ENCODE measurements at regions not wholly inside any gene's neighbourhood (a gene's known extent, or its start where the extent isn't known, plus 50 kb on each side); places are given as distances from the start of the nearest gene placed in this dataset.

- TF ChIP-seq POLR2A (IDR thresholded peaks at IDR 0.05; ENCODE audit: control extremely low read depth in 1 of 2, low read depth in 2 of 2, low read length in 2 of 2) (no peak), CTCF (IDR thresholded peaks at IDR 0.05; ENCODE audit: control extremely low read depth in 1 of 3, insufficient read depth in 1 of 3, low read depth in 1 of 3, low read length in 3 of 3) (no peak), KDM5A (IDR thresholded peaks at IDR 0.05; ENCODE audit: low read length) (no peak), POLR2AphosphoS5 (IDR thresholded peaks at IDR 0.05; ENCODE audit: low read depth, low read length) (no peak), CBX5 (IDR thresholded peaks at IDR 0.05; ENCODE audit: low read depth, low read length) (no peak), RFX5 (IDR thresholded peaks at IDR 0.05; ENCODE audit: borderline replicate concordance, low read depth, low read length) (no peak), GTF2F1 (IDR thresholded peaks at IDR 0.05; ENCODE audit: borderline replicate concordance, low read depth, low read length) (no peak), TAF1 (IDR thresholded peaks at IDR 0.05; ENCODE audit: low read depth, low read length) (no peak)
- TF ChIP-seq, protein P1, sequence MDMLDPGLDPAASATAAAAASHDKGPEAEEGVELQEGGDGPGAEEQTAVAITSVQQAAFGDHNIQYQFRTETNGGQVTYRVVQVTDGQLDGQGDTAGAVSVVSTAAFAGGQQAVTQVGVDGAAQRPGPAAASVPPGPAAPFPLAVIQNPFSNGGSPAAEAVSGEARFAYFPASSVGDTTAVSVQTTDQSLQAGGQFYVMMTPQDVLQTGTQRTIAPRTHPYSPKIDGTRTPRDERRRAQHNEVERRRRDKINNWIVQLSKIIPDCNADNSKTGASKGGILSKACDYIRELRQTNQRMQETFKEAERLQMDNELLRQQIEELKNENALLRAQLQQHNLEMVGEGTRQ (IDR thresholded peaks at IDR 0.05; ENCODE audit: low read length): no peak
These were observed 85.3 kb upstream of the POU3F4 start for GRCh38 chrX:83422836-83423235.
